Effector memory CD4-positive, alpha-beta T cell (primary cell): ENCODE measurements at regions not wholly inside any gene's neighbourhood (a gene's known extent, or its start where the extent isn't known, plus 50 kb on each side); places are given as distances from the start of the nearest gene placed in this dataset.
A peak's percentile ranks its signal among the peaks of the same experiment; 100 is the strongest.
"Not testable (repeated sequence)": the region's sequence is repeated elsewhere in the genome, so short reads cannot be mapped to it uniquely, and the experiment has no call there.

Experiments used
- DNase-seq, 3 donors: peaks; one replicate each; pipeline ENCODE4 v3.0.0-alpha.2; 2020
- H3K27ac ChIP-seq: 2 replicates; pipeline ENCODE4 v1.7.0; 2013; ENCODE audit warnings: mild to moderate bottlenecking, low read length, moderate library complexity; ENCODE audit not compliant: insufficient read depth, poor library complexity, severe bottlenecking
- H3K27me3 ChIP-seq: replicated peaks from 2 replicates; pipeline ENCODE4 v1.7.0; 2013; ENCODE audit warnings: mild to moderate bottlenecking, low read length; ENCODE audit not compliant: insufficient read depth, control insufficient read depth, poor library complexity, severe bottlenecking
- H3K36me3 ChIP-seq: 2 replicates; pipeline ENCODE4 v1.7.0; 2013; ENCODE audit warnings: mild to moderate bottlenecking, low read length, moderate library complexity; ENCODE audit not compliant: control insufficient read depth, insufficient read depth
- H3K4me1 ChIP-seq: 2 replicates; pipeline ENCODE4 v1.7.0; 2013; ENCODE audit warnings: low read length, mild to moderate bottlenecking; ENCODE audit not compliant: control insufficient read depth, insufficient read depth, poor library complexity, severe bottlenecking
- H3K4me3 ChIP-seq: 2 replicates; pipeline ENCODE4 v1.7.0; 2013; ENCODE audit warnings: low read length, low read depth, mild to moderate bottlenecking; ENCODE audit not compliant: insufficient read depth, poor library complexity, severe bottlenecking
- H3K9me3 ChIP-seq: 2 replicates; pipeline ENCODE4 v1.7.0; 2013; ENCODE audit warnings: mild to moderate bottlenecking, low read length, moderate library complexity; ENCODE audit not compliant: control insufficient read depth

DNA sequence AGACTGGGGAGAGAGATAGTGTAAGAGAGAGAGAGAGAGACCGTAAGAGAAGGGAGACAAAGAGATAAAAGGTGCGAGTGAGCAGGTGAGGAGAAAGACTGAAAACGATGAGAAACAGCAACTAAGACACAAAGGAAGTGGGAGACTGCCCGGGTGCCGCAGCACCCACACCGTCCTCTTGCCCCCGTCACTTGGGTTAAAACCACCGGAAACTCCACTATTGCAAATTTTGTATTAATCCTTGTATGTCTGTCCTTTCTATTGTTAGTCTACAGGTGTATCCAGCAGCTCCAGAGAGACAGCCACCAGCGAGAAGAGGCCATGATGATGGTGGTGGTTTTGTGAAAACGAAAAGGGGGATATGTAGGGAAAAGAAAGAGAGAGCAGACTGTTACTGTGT lies 96.8 kb downstream of the ART5 start:
- H3K36me3 ChIP-seq, H3K4me3 ChIP-seq, H3K27me3 ChIP-seq, H3K9me3 ChIP-seq, H3K4me1 ChIP-seq, H3K27ac ChIP-seq: not testable (repeated sequence)
- peak; percentile 6 to 15 (median 6) for DNase-seq

- H3K27ac ChIP-seq, H3K4me3 ChIP-seq, H3K27me3 ChIP-seq, H3K9me3 ChIP-seq, DNase-seq, H3K36me3 ChIP-seq, H3K4me1 ChIP-seq: not testable (repeated sequence)
These were observed 103.6 kb downstream of the ART5 start for GRCh38 chr11:3538220-3538619.

- H3K4me1 ChIP-seq, H3K36me3 ChIP-seq, H3K27ac ChIP-seq, H3K27me3 ChIP-seq, DNase-seq, H3K9me3 ChIP-seq, H3K4me3 ChIP-seq: not testable (repeated sequence)
These were observed 104.5 kb downstream of the ART5 start for GRCh38 chr11:3537254-3537653.

- not testable (repeated sequence) for DNase-seq, H3K4me1 ChIP-seq, H3K27ac ChIP-seq, H3K27me3 ChIP-seq, H3K36me3 ChIP-seq, H3K9me3 ChIP-seq, H3K4me3 ChIP-seq
These were observed 108.8 kb downstream of the ART5 start for GRCh38 chr11:3532958-3533357.

DNA sequence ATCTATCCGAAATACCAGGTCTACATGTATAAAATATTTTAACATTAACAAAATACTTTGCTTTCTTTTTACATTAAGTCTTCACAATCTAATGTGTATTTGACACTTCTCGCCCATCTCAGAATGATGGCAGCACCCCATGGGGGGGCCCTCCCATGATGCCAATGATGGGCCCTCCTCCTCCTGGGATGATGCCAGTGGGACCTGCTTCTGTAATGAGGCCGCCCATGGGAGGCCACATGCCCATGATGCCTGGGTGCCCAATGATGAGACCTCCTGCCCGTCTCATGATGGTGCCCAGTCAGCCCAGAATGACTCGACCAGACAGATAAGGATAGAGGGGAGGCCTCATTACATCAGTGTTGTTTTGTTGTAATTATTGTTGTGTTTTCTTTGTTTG lies 110.5 kb downstream of the ART5 start:
- not testable (repeated sequence) for H3K9me3 ChIP-seq, H3K4me1 ChIP-seq, DNase-seq, H3K36me3 ChIP-seq, H3K27ac ChIP-seq, H3K27me3 ChIP-seq, H3K4me3 ChIP-seq

- not testable (repeated sequence) for H3K9me3 ChIP-seq, DNase-seq, H3K27me3 ChIP-seq, H3K27ac ChIP-seq, H3K36me3 ChIP-seq, H3K4me3 ChIP-seq, H3K4me1 ChIP-seq
These were observed 118.2 kb downstream of the ART5 start for GRCh38 chr11:3523567-3523966.

- H3K27me3 ChIP-seq, H3K27ac ChIP-seq, H3K36me3 ChIP-seq, DNase-seq, H3K4me3 ChIP-seq, H3K9me3 ChIP-seq, H3K4me1 ChIP-seq: not testable (repeated sequence)
These were observed 120.9 kb downstream of the ART5 start for GRCh38 chr11:3520905-3521304.

GRCh38 chr11:3519841-3520240 lies 122.0 kb downstream of the ART5 start:
- DNase-seq, H3K27me3 ChIP-seq, H3K36me3 ChIP-seq, H3K27ac ChIP-seq, H3K4me1 ChIP-seq, H3K4me3 ChIP-seq, H3K9me3 ChIP-seq: not testable (repeated sequence)

DNA sequence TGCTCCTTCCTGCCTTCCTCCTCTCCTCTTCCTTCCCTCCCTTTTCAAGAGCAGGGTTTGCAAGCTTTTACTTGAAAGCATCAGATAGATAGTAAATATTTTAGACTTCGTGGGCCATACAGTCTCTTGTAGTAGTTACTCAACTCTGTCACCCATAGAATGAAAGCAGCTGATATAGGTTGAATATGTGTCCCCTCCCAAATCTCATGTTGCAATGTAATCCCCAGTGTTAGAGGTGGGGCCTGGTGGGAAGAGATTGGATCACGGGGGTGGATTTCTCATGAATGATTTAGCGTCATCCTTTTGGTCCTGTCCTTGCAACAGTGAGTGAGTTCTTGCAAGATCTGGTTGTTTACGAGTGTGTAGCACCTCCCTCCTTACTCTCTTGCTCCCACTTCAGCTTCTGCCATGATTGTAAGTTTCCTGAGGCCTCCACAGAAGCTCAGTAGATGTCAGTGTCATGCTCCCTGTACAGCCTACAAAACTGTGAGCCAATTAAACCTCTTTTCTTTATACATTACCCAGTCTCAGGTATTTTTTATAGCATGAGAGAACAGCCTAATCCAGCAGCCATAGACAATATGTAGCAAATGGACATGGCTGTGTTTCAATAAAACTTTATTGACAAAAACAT lies 124.7 kb downstream of the ART5 start:
- not testable (repeated sequence) for H3K9me3 ChIP-seq, H3K27me3 ChIP-seq, H3K4me1 ChIP-seq, DNase-seq, H3K36me3 ChIP-seq, H3K4me3 ChIP-seq, H3K27ac ChIP-seq

GRCh38 chr11:3516345-3516933 lies 125.4 kb downstream of the ART5 start:
- not testable (repeated sequence) for H3K27ac ChIP-seq, DNase-seq, H3K9me3 ChIP-seq, H3K4me1 ChIP-seq, H3K36me3 ChIP-seq, H3K4me3 ChIP-seq, H3K27me3 ChIP-seq
